Esophagus squamous epithelium (tissue), 5 donors: ENCODE measurements at regions not wholly inside any gene's neighbourhood (a gene's known extent, or its start where the extent isn't known, plus 50 kb on each side); places are given as distances from the start of the nearest gene placed in this dataset.

Experiments used
- DNase-seq: peaks from one replicate; lab custom pipeline; 2025; lab: John Stamatoyannopoulos, UW
- H3K27ac ChIP-seq, 4 donors: fragments of 200-600 bp; sonication (generic); one replicate each; pipeline ENCODE4 v1.5.1; 2016 to 2019; ENCODE audit warnings: mild to moderate bottlenecking in 1 of 4
- H3K27me3 ChIP-seq, 4 donors: fragments of 200-600 bp; sonication (generic); 1 replicate in 3 of 4; 2 replicates in 1 of 4; pipeline versions ENCODE4 v1.5.1 to v1.6.0; 2017 to 2021; ENCODE audit warnings: antibody characterized with exemption in 1 of 4
- H3K36me3 ChIP-seq, 3 donors: fragments of 200-600 bp; sonication (generic); one replicate each; pipeline ENCODE4 v1.5.1; 2016 to 2019
- H3K4me1 ChIP-seq, 3 donors: fragments of 200-600 bp; sonication (generic); one replicate each; pipeline ENCODE4 v1.5.1; 2017 to 2019
- H3K4me3 ChIP-seq, 4 donors: fragments of 200-600 bp; sonication (generic); 1 replicate in 3 of 4; 2 replicates in 1 of 4; pipeline ENCODE4 v1.5.1; 2016 to 2019; ENCODE audit warnings: mild to moderate bottlenecking in 2 of 4, moderate library complexity in 1 of 4
- H3K9me3 ChIP-seq, 3 donors: fragments of 200-600 bp; sonication (generic); one replicate each; pipeline ENCODE4 v1.5.1; 2016 to 2019
- POLR2A ChIP-seq, 4 donors: fragments of 450-650 bp; IDR thresholded peaks; one replicate each; pipeline ENCODE4 v1.6.1; 2017; ENCODE audit warnings: antibody characterized with exemption in 4 of 4, mild to moderate bottlenecking in 4 of 4, moderate library complexity in 3 of 4
- WGBS, 2 donors: methylation state at CpG; one replicate each; pipeline ENCODE4 v1.1.5; 2018; 5-methylcytosine and 5-hydroxymethylcytosine counted together
- intact Hi-C: fragments of 100-400 bp; cut with DNase I; formaldehyde crosslinking; loops from one replicate; pipeline ENCODE4 v1.15.0; 2022
- TF ChIP-seq, protein P1 (sequence below), 6 experiments: fragments of 450-650 bp in 4 of 6; fragments of 200-600 bp in 2 of 6; sonication (generic) in 2 of 6; IDR thresholded peaks; one replicate each; pipeline ENCODE4 v1.5.1; 2016 to 2019; ENCODE audit warnings: antibody characterized with exemption in 6 of 6, mild to moderate bottlenecking in 4 of 6, moderate library complexity in 4 of 6
- donor health status: DM: yes; HTN: yes; CAD: no.

DNA sequence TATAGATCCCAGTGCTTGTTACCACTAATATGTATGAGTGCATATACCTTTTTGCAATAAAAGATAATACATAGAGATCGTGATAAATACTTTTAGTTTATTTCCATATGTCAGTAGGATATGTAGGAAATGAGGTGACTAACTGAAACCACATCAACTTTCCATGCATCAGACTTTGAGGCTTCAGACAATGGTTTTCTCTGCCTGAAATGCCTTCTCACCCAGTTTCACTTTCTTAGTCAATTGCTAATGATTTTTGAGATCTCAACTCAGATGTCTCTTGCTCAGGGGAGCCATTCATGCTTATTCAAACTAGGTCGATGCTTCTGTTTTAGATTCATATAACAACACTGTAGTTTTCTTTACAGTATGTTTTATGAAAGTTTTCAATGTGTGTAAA lies 626.6 kb upstream of the ADGRB3 start:
- Histone ChIP-seq H3K4me1 (no peaks in the 10 kb centered on the region), H3K36me3 (no peaks in the 10 kb centered on the region), H3K4me3 (no peak overlapping the region), H3K9me3 (no peaks in the 10 kb centered on the region), H3K27me3 (no peaks in the 10 kb centered on the region), H3K27ac (no peak overlapping the region)
- 66 to 85% methylated on average over 2 of the region's 2 CpGs for WGBS, 2 donors
- intact Hi-C loops: no loop called here
- TF ChIP-seq, protein P1, sequence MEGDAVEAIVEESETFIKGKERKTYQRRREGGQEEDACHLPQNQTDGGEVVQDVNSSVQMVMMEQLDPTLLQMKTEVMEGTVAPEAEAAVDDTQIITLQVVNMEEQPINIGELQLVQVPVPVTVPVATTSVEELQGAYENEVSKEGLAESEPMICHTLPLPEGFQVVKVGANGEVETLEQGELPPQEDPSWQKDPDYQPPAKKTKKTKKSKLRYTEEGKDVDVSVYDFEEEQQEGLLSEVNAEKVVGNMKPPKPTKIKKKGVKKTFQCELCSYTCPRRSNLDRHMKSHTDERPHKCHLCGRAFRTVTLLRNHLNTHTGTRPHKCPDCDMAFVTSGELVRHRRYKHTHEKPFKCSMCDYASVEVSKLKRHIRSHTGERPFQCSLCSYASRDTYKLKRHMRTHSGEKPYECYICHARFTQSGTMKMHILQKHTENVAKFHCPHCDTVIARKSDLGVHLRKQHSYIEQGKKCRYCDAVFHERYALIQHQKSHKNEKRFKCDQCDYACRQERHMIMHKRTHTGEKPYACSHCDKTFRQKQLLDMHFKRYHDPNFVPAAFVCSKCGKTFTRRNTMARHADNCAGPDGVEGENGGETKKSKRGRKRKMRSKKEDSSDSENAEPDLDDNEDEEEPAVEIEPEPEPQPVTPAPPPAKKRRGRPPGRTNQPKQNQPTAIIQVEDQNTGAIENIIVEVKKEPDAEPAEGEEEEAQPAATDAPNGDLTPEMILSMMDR (IDR thresholded peaks at IDR 0.05): no peak
- TF ChIP-seq POLR2A (IDR thresholded peaks at IDR 0.05): no peak
- no peak for DNase-seq

DNA sequence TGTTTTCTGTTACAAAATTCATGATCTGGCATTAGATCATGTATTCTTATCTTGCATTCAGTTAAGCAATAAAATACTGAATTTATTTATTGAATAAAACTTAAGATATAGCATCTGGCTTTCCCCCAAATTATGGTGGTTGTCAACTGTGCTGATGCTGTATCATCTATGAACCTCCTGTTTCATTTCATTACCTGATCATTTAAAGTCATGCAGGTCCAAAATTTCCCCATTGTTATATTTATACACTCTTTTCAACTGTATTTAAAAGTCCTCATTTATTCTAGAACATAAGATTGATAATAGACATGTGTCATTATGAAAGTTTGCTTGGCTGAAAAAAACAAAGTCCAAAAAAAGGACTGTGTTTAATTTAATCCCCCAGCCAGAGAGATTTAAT lies 627.4 kb upstream of the ADGRB3 start:
- Histone ChIP-seq H3K9me3 (no peaks in the 10 kb centered on the region), H3K36me3 (no peaks in the 10 kb centered on the region), H3K4me1 (no peaks in the 10 kb centered on the region), H3K27ac (no peak overlapping the region), H3K27me3 (no peaks in the 10 kb centered on the region), H3K4me3 (no peak overlapping the region)
- no peak for DNase-seq
- no peak for TF ChIP-seq POLR2A (IDR thresholded peaks at IDR 0.05)
- TF ChIP-seq, protein P1 (IDR thresholded peaks at IDR 0.05): no peak
- intact Hi-C loops: no loop called here

DNA sequence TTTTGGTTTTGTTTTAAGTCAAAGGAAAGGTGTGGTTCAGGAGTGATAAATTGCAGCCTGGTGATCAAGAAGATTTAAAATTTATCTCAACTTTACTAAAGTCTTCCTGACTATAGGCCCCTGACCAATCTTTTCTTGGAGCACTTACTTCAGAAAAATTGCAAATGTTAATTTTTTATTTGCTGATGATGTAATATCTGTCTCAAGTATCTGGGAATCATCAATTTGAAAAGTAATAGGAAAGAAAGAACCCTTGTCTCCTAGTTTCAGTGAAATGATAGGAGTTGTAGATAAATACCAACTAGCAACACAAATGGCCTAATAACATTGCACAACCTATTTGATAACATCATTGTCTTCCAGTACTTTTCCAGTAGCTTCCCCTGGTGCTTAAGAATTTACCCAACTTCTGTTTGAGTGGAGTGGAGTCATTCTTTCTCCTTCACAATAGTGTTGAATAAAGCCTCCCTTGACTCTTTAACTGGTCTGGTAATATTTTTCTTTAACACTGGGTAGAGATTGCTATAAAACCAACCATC lies 648.3 kb upstream of the ADGRB3 start:
- H3K4me1 ChIP-seq: no peaks in the 10 kb centered on the region
- TF ChIP-seq POLR2A (IDR thresholded peaks at IDR 0.05): no peak
- no peaks in the 10 kb centered on the region for H3K27me3 ChIP-seq
- H3K9me3 ChIP-seq: no peaks in the 10 kb centered on the region
- H3K36me3 ChIP-seq: no peaks in the 10 kb centered on the region
- DNase-seq: no peak
- intact Hi-C loops: no loop called here
- no peak overlapping the region for H3K27ac ChIP-seq
- H3K4me3 ChIP-seq: no peak overlapping the region

GRCh38 chr6:67976486-67976885 lies 658.6 kb upstream of the ADGRB3 start:
- H3K27me3 ChIP-seq: no peaks in the 10 kb centered on the region
- no peaks in the 10 kb centered on the region for H3K4me1 ChIP-seq
- WGBS, 2 donors: 81 to 95% methylated on average over 2 of the region's 2 CpGs
- DNase-seq: no peak
- no peak overlapping the region for H3K27ac ChIP-seq
- H3K4me3 ChIP-seq: no peak overlapping the region
- H3K36me3 ChIP-seq: no peaks in the 10 kb centered on the region
- no peaks in the 10 kb centered on the region for H3K9me3 ChIP-seq
- intact Hi-C loops: no loop called here
- no peak for TF ChIP-seq POLR2A (IDR thresholded peaks at IDR 0.05)
- TF ChIP-seq, protein P1 (IDR thresholded peaks at IDR 0.05): no peak

- intact Hi-C loops: no loop called here
- no peak for DNase-seq
Measured at GRCh38 chr6:67974931-67975330, 660.2 kb upstream of the ADGRB3 start.

More at GRCh38 chr6:67974931-67975330, 660.2 kb upstream of the ADGRB3 start:
- Histone ChIP-seq H3K36me3 (no peaks in the 10 kb centered on the region), H3K27me3 (no peaks in the 10 kb centered on the region), H3K4me3 (no peak overlapping the region), H3K27ac (no peak overlapping the region), H3K9me3 (no peaks in the 10 kb centered on the region), H3K4me1 (no peaks in the 10 kb centered on the region)
- TF ChIP-seq POLR2A (IDR thresholded peaks at IDR 0.05): no peak
- TF ChIP-seq, protein P1 (IDR thresholded peaks at IDR 0.05): no peak
